ENCODE measurements at regions not wholly inside any gene's neighbourhood (a gene's known extent, or its start where the extent isn't known, plus 50 kb on each side); places are given as distances from the start of the nearest gene placed in this dataset.

- H3K36me3 ChIP-seq, result no peaks in the 10 kb centered on the region
- no peaks in the 10 kb centered on the region for H3K27me3 ChIP-seq (replicated peaks)
- H3K9me3 ChIP-seq (replicated peaks), result no peaks in the 10 kb centered on the region
- no peaks in the 10 kb centered on the region for H3K4me1 ChIP-seq (replicated peaks)
- DNase-seq (ENCODE audit: low read depth in 1 of 2, low spot score in 2 of 2), result no peak
- no peak overlapping the region for H3K4me3 ChIP-seq
- no peak overlapping the region for H3K27ac ChIP-seq
Measured at GRCh38 chr15:93553167-93553935, 464.3 kb upstream of the RGMA start.

DNA sequence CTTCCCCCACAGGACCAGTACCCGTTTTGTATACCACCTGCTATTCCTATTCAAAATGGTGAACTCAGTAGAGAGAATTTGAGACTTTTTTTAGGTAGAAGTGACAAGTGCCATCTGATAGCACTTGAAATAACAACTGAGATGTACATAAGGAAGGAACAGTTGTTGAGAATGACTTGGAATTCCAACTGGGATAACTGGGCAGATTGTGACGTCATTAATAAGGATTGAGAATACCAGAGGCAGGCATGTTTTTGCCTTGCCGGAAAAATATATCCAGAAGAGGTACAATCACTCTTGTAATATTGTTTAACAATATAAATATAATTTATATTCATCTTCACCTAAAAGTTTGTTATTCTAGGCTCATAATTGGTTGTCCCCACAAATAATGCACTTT, 454.1 kb upstream of the RGMA start:
- no peak for DNase-seq (ENCODE audit: low read depth in 1 of 2, low spot score in 2 of 2)
- H3K9me3 ChIP-seq (replicated peaks), result no peaks in the 10 kb centered on the region
- H3K4me3 ChIP-seq, result no peak overlapping the region
- H3K4me1 ChIP-seq (replicated peaks), result no peaks in the 10 kb centered on the region
- H3K36me3 ChIP-seq, result no peaks in the 10 kb centered on the region
- H3K27me3 ChIP-seq (replicated peaks), result no peaks in the 10 kb centered on the region
- no peak overlapping the region for H3K27ac ChIP-seq

GRCh38 chr15:93527374-93528050, 438.5 kb upstream of the RGMA start:
- Histone ChIP-seq H3K4me1 (replicated peaks) (no peaks in the 10 kb centered on the region), H3K9me3 (replicated peaks) (no peaks in the 10 kb centered on the region), H3K4me3 (no peak overlapping the region), H3K27me3 (replicated peaks) (no peaks in the 10 kb centered on the region), H3K27ac (no peak overlapping the region), H3K36me3 (no peaks in the 10 kb centered on the region)
- no peak for DNase-seq (ENCODE audit: low read depth in 1 of 2, low spot score in 2 of 2)

DNA sequence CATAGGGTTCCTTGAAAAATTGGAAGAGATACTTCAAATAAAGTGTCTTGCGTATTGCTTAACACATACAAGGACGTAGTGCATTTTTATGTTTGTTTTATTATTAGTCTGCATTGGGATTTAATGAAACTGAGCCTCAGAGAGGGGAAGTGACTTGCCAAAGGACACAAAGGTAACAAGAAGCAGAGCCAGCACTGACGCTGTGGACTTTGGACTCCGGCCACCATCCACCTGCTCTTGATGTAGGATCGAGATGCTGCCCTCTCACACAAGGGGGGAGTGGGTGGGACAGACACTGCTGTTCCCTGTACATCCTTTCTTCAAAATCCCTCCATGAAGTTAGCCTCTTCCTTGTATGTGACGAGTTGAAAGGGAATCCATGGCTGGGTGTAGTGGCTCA, 435.4 kb upstream of the RGMA start:
- Histone ChIP-seq H3K27me3 (replicated peaks) (no peaks in the 10 kb centered on the region), H3K4me3 (no peak overlapping the region), H3K27ac (no peak overlapping the region), H3K36me3 (no peaks in the 10 kb centered on the region), H3K4me1 (replicated peaks) (no peaks in the 10 kb centered on the region), H3K9me3 (replicated peaks) (no peaks in the 10 kb centered on the region)
- no peak for DNase-seq (ENCODE audit: low read depth in 1 of 2, low spot score in 2 of 2)

GRCh38 chr15:93523481-93523880, 434.5 kb upstream of the RGMA start:
- no peaks in the 10 kb centered on the region for H3K4me1 ChIP-seq (replicated peaks)
- no peaks in the 10 kb centered on the region for H3K36me3 ChIP-seq
- no peaks in the 10 kb centered on the region for H3K27me3 ChIP-seq (replicated peaks)
- no peaks in the 10 kb centered on the region for H3K9me3 ChIP-seq (replicated peaks)
- no peak overlapping the region for H3K27ac ChIP-seq
- no peak overlapping the region for H3K4me3 ChIP-seq
- DNase-seq (ENCODE audit: low read depth in 1 of 2, low spot score in 2 of 2), result no peak

DNA sequence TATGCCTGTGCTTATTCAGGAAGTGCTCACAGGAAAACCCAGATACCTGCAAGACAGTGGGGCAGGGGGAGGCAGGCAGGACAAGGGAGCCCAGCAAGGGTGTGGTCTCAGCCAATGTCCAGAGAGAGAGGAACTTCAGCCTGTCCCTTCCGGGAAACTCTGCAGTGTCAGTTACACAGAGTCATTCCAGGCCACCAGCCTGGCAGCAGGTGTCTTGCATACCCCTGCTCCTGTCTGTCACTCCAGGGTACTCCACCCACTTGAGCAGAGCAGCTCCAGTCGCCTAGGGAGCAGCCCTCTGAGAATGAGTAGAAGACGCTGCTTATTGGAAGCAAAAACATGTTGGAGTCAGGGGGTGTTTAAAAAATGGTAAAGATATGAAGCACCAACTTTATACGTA, 431.2 kb upstream of the RGMA start:
- Histone ChIP-seq H3K9me3 (replicated peaks) (no peaks in the 10 kb centered on the region), H3K4me3 (no peak overlapping the region), H3K27ac (no peak overlapping the region), H3K36me3 (no peaks in the 10 kb centered on the region), H3K4me1 (replicated peaks) (no peaks in the 10 kb centered on the region), H3K27me3 (replicated peaks) (no peaks in the 10 kb centered on the region)
- DNase-seq (ENCODE audit: low read depth in 1 of 2, low spot score in 2 of 2), result no peak

GRCh38 chr15:93519599-93519998, 430.6 kb upstream of the RGMA start:
- Histone ChIP-seq H3K4me3 (no peak overlapping the region), H3K9me3 (replicated peaks) (no peaks in the 10 kb centered on the region), H3K27ac (no peak overlapping the region), H3K4me1 (replicated peaks) (no peaks in the 10 kb centered on the region), H3K36me3 (no peaks in the 10 kb centered on the region), H3K27me3 (replicated peaks) (no peaks in the 10 kb centered on the region)
- DNase-seq (ENCODE audit: low read depth in 1 of 2, low spot score in 2 of 2), result no peak

DNA sequence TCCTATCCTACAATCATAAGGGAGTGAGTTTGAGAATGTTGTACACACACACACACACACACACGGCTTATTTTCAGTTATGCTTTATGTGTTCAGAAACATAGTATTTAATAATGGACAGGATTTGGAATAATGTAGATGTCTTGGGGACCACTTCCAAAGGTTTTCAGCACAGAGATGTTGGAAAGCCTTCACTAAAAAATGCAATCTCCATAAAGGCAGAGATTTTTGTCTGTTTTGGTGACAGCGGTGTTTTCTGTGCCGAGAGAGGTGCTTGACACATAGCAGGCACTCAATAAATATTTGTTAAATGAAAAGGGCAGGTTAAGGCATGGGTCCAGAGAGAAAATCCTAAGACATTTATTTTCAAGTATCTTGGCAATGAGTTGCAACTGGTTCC, 428.2 kb upstream of the RGMA start:
- Histone ChIP-seq H3K4me1 (replicated peaks) (no peaks in the 10 kb centered on the region), H3K4me3 (no peak overlapping the region), H3K9me3 (replicated peaks) (no peaks in the 10 kb centered on the region), H3K27ac (no peak overlapping the region), H3K27me3 (replicated peaks) (no peaks in the 10 kb centered on the region), H3K36me3 (no peaks in the 10 kb centered on the region)
- no peak for DNase-seq (ENCODE audit: low read depth in 1 of 2, low spot score in 2 of 2)

DNA sequence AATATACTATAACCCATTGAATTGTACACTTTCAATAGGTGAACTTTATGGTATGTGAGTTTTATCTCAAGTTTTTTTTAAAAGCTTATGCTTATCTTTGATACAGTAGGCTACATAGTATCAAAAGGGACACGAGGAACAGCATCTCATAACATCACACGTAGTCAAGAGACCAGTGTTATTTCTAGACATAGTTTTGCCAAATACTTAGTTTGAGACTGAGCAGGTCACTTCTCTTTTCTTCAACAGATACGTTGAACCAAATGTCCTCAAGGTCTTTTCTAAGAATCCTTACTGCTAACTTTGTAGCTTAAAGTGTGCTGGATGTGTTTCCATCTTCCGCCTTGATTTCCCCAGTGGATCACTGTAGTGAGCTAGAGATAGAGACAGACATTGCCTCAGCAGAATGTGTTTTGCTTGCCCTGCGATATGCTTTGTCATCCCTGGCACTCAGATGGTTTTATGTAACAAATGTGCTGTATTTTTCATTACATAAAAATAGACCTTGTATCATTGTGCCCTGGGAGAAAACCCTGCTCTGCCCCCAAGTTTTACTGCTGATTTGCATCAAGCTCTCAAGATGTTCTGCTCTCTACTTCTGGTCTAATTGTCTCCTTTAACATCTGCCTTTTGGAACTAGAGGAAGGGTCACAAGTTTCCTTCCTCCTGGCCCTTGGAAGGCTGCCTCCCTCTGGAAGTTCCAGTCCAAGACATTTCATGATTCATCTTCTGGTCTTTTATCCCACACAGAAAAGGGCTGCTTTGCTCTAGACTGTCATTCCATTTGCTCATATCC, 426.4 kb upstream of the RGMA start:
- Histone ChIP-seq H3K27me3 (replicated peaks) (no peaks in the 10 kb centered on the region), H3K4me3 (no peak overlapping the region), H3K27ac (no peak overlapping the region), H3K9me3 (replicated peaks) (no peaks in the 10 kb centered on the region), H3K36me3 (no peaks in the 10 kb centered on the region), H3K4me1 (replicated peaks) (no peaks in the 10 kb centered on the region)
- no peak for DNase-seq (ENCODE audit: low read depth in 1 of 2, low spot score in 2 of 2)

DNA sequence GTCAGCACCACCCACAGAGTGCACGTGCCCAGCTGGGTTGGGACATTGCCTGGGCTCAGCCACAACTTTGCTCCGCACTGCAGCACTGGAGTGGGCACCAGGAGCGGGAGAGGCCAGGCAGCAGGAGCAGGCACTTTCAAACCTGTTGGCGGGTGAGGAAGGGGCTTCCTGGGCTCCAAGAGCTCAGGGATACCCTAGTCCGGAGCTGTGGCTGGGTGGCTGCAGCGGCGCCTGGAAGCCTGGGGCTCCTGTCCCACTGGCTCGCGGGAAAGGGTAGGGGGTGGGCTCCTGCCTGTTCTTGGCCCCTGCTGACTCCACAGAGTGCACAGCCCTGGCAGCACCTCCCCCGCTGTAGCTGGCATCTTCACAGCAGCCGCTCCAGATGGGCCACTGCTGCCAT, 417.6 kb upstream of the RGMA start:
- peaks cover 3% of the 10 kb centered on the region; the same call in 1 of the 2 replicates for H3K9me3 ChIP-seq (replicated peaks)
- no peak overlapping the region for H3K4me3 ChIP-seq
- no peaks in the 10 kb centered on the region for H3K36me3 ChIP-seq
- DNase-seq (ENCODE audit: low read depth in 1 of 2, low spot score in 2 of 2), result no peak
- no peak overlapping the region for H3K27ac ChIP-seq
- no peaks in the 10 kb centered on the region for H3K27me3 ChIP-seq (replicated peaks)
- no peaks in the 10 kb centered on the region for H3K4me1 ChIP-seq (replicated peaks)

DNA sequence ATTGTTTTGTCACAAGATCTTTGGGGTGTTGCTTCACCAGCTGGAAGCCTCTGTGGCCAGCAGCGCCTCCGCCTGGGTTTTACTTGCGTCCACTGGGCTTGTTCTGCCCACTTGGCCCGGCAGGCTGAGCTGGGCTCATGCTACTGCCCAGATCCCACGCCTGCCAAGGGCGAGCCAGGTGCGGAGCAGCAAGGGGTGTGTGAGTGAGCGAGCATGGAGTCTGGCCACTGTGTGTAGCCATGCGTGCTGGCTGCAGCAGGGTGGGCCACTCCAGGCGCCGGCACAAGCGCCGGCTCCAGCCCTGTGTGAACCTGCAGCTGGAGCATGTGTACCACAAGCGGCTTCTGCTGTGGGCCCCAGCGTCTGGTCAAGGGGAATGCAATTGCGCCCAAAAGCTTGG, 416.5 kb upstream of the RGMA start:
- no peak for DNase-seq (ENCODE audit: low read depth in 1 of 2, low spot score in 2 of 2)
- Histone ChIP-seq H3K4me1 (replicated peaks) (no peaks in the 10 kb centered on the region), H3K9me3 (replicated peaks) (peaks cover 3% of the 10 kb centered on the region; the same call in 1 of the 2 replicates), H3K36me3 (no peaks in the 10 kb centered on the region), H3K27ac (no peak overlapping the region), H3K4me3 (no peak overlapping the region), H3K27me3 (replicated peaks) (no peaks in the 10 kb centered on the region)

DNA sequence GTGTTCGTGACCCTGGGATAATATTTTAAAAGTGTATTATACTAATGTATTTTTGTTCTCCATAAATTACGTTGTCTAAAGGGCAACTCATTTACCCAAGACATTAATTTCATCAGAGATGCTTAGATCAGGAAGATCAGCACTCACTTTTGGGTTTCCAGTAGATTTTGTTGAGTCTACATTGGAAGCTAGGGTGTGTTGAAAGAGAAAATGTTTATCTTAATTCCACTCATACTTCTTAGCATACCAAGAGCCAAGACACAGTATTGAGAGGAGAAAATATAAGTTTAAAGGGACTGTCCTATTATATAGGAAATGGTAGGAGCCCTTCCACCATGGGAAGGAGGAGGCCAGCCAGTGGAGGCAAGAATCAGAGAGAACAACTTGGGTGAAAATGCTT, 412.9 kb upstream of the RGMA start:
- no peak for DNase-seq (ENCODE audit: low read depth in 1 of 2, low spot score in 2 of 2)
- peaks cover 1% of the 10 kb centered on the region; the same call in 1 of the 2 replicates for H3K9me3 ChIP-seq (replicated peaks)
- no peaks in the 10 kb centered on the region for H3K27me3 ChIP-seq (replicated peaks)
- H3K36me3 ChIP-seq, result no peaks in the 10 kb centered on the region
- no peak overlapping the region for H3K27ac ChIP-seq
- H3K4me3 ChIP-seq, result no peak overlapping the region
- no peaks in the 10 kb centered on the region for H3K4me1 ChIP-seq (replicated peaks)

DNA sequence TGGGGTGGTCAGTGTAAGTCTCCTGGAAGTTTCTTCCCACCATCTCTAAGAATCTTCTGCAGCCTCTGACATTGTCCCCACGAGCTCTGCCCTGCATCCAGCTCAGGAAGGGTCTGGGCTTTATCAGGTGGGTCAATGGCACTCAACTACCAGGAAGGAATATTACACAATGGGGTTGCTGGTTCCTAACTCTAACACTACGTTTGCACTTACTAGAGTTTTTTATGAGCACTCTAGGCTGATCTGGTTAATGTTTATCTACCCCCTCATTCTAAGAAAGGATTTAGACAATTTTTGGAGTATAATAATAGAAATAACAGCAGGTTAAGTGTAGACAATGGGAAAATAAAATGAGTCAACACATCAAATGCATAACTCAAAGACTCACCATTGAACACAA, 411.1 kb upstream of the RGMA start:
- no peak for DNase-seq (ENCODE audit: low read depth in 1 of 2, low spot score in 2 of 2)
- Histone ChIP-seq H3K4me3 (no peak overlapping the region), H3K27ac (no peak overlapping the region), H3K36me3 (no peaks in the 10 kb centered on the region), H3K4me1 (replicated peaks) (no peaks in the 10 kb centered on the region), H3K9me3 (replicated peaks) (no peaks in the 10 kb centered on the region), H3K27me3 (replicated peaks) (no peaks in the 10 kb centered on the region)

DNA sequence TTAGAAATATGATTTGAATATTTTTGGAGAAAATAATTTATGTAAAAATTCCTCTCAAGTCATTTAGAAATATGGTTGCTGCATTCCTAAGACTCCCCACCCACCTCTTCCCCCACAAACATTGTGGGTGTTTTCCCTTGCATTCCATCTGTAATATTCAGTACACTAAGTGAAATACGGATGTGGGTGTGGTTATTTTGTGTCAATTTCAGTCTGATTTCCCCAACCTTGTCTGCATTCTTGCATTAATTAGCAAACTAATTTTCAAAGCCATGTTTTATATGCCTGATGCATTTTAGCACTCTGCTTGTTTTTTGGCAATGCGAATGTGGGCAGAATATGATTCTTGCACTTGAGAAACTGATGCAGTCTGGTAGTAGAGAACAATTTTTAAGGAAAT, 408.3 kb upstream of the RGMA start:
- Histone ChIP-seq H3K27me3 (replicated peaks) (no peaks in the 10 kb centered on the region), H3K4me3 (no peak overlapping the region), H3K9me3 (replicated peaks) (no peaks in the 10 kb centered on the region), H3K4me1 (replicated peaks) (no peaks in the 10 kb centered on the region), H3K36me3 (no peaks in the 10 kb centered on the region), H3K27ac (no peak overlapping the region)
- DNase-seq (ENCODE audit: low read depth in 1 of 2, low spot score in 2 of 2), result no peak

Measured in SJSA1 (cell line).